ENCODE measurements at regions not wholly inside any gene's neighbourhood (a gene's known extent, or its start where the extent isn't known, plus 50 kb on each side); places are given as distances from the start of the nearest gene placed in this dataset.

- no peak for TF ChIP-seq CTCF (conservative IDR thresholded peaks at IDR 0.05; ENCODE audit: low read length)
- no peak overlapping the region for H3K4me3 ChIP-seq (ENCODE audit: low read length)
- no peak for DNase-seq (ENCODE audit: low read depth)
Observed at GRCh38 chrX:129238011-129238410, 285.3 kb downstream of the SMARCA1 start.

- DNase-seq (ENCODE audit: low read depth) = no peak
- H3K4me3 ChIP-seq (ENCODE audit: low read length) = no peak overlapping the region
- TF ChIP-seq CTCF (conservative IDR thresholded peaks at IDR 0.05; ENCODE audit: low read length) = no peak
Observed at GRCh38 chrX:129235903-129236302, 287.4 kb downstream of the SMARCA1 start.

GRCh38 chrX:129233786-129234185 is 289.5 kb downstream of the SMARCA1 start:
- TF ChIP-seq CTCF (conservative IDR thresholded peaks at IDR 0.05; ENCODE audit: low read length) = no peak
- no peak for DNase-seq (ENCODE audit: low read depth)
- no peak overlapping the region for H3K4me3 ChIP-seq (ENCODE audit: low read length)

GRCh38 chrX:129230850-129231512 is 292.3 kb downstream of the SMARCA1 start:
- TF ChIP-seq CTCF (conservative IDR thresholded peaks at IDR 0.05; ENCODE audit: low read length) = no peak
- no peak for DNase-seq (ENCODE audit: low read depth)
- no peak overlapping the region for H3K4me3 ChIP-seq (ENCODE audit: low read length)

- H3K4me3 ChIP-seq (ENCODE audit: low read length) = no peak overlapping the region
- no peak for DNase-seq (ENCODE audit: low read depth)
- no peak for TF ChIP-seq CTCF (conservative IDR thresholded peaks at IDR 0.05; ENCODE audit: low read length)
Observed at GRCh38 chrX:129230168-129230567, 293.1 kb downstream of the SMARCA1 start.

- no peak overlapping the region for H3K4me3 ChIP-seq (ENCODE audit: low read length)
- TF ChIP-seq CTCF (conservative IDR thresholded peaks at IDR 0.05; ENCODE audit: low read length) = no peak
- DNase-seq (ENCODE audit: low read depth) = no peak
Observed at GRCh38 chrX:129227366-129227765, 295.9 kb downstream of the SMARCA1 start.

- DNase-seq (ENCODE audit: low read depth) = no peak
- no peak overlapping the region for H3K4me3 ChIP-seq (ENCODE audit: low read length)
- no peak for TF ChIP-seq CTCF (conservative IDR thresholded peaks at IDR 0.05; ENCODE audit: low read length)
Observed at GRCh38 chrX:129193357-129193756, 329.9 kb downstream of the SMARCA1 start.

Measured in AG10803 (cell line).